B cell (primary cell): ENCODE measurements at regions not wholly inside any gene's neighbourhood (a gene's known extent, or its start where the extent isn't known, plus 50 kb on each side); places are given as distances from the start of the nearest gene placed in this dataset.

Experiments
- EZH2 ChIP-seq: IDR thresholded peaks from 2 replicates; pipeline ENCODE4 v1.6.1; 2012; ENCODE audit warnings: borderline replicate concordance, low read depth, mild to moderate bottlenecking, moderate library complexity, low read length; ENCODE audit not compliant: insufficient read depth, poor library complexity, severe bottlenecking
- TF ChIP-seq, protein P1 (sequence below): fragments of 200-600 bp; IDR thresholded peaks from one replicate; pipeline ENCODE4 v1.8.0; 2022; ENCODE audit warnings: antibody characterized with exemption, mild to moderate bottlenecking

DNA sequence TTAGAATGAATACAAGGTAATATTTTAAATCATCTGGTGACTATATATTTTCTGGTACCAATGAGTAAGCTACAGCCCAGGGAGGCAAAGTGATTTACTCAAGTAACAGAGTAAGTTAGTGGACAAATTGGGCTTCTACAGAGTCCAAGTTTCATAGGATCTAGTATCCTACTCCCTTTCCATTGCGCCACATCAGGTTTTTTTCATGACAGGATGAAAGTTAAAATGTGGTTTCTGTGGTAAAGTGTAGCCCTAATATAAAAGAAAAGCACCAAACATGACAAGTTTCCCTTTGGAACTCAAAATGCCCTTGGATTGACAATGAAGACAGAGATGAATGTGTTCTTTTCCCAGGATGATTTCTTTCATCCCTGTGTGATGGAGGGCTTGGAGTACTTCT is 350.8 kb upstream of the ZNF385D start:
- no peak for TF ChIP-seq EZH2
- TF ChIP-seq, protein P1, sequence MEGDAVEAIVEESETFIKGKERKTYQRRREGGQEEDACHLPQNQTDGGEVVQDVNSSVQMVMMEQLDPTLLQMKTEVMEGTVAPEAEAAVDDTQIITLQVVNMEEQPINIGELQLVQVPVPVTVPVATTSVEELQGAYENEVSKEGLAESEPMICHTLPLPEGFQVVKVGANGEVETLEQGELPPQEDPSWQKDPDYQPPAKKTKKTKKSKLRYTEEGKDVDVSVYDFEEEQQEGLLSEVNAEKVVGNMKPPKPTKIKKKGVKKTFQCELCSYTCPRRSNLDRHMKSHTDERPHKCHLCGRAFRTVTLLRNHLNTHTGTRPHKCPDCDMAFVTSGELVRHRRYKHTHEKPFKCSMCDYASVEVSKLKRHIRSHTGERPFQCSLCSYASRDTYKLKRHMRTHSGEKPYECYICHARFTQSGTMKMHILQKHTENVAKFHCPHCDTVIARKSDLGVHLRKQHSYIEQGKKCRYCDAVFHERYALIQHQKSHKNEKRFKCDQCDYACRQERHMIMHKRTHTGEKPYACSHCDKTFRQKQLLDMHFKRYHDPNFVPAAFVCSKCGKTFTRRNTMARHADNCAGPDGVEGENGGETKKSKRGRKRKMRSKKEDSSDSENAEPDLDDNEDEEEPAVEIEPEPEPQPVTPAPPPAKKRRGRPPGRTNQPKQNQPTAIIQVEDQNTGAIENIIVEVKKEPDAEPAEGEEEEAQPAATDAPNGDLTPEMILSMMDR = no peak
